ENCODE measurements at regions not wholly inside any gene's neighbourhood (a gene's known extent, or its start where the extent isn't known, plus 50 kb on each side); places are given as distances from the start of the nearest gene placed in this dataset.

- no peak for TF ChIP-seq CTCF (conservative IDR thresholded peaks at IDR 0.05)
- no peaks in the 10 kb centered on the region for H3K4me1 Mint-ChIP-seq
- H3K27ac Mint-ChIP-seq (ENCODE audit: unreplicated experiment): no peak overlapping the region
- DNase-seq (ENCODE audit: low read depth, low spot score): no peak
- H3K36me3 Mint-ChIP-seq (ENCODE audit: low read depth): no peaks in the 10 kb centered on the region
- H3K9me3 Mint-ChIP-seq: no peaks in the 10 kb centered on the region
- no peaks in the 10 kb centered on the region for H3K27me3 Mint-ChIP-seq (ENCODE audit: low read depth)
- no peak overlapping the region for H3K4me3 Mint-ChIP-seq
These were observed 174.6 kb downstream of the CHRM3 start for GRCh38 chr1:239560921-239561320.

- no peak for DNase-seq (ENCODE audit: low read depth, low spot score)
- no peak for TF ChIP-seq CTCF (conservative IDR thresholded peaks at IDR 0.05)
- Mint-ChIP-seq H3K36me3 (ENCODE audit: low read depth) (no peaks in the 10 kb centered on the region), H3K27ac (ENCODE audit: unreplicated experiment) (no peak overlapping the region), H3K27me3 (ENCODE audit: low read depth) (no peaks in the 10 kb centered on the region), H3K4me3 (no peak overlapping the region), H3K9me3 (no peaks in the 10 kb centered on the region), H3K4me1 (no peaks in the 10 kb centered on the region)
These were observed 175.7 kb downstream of the CHRM3 start for GRCh38 chr1:239562095-239562494.

GRCh38 chr1:239563681-239564080 lies 177.3 kb downstream of the CHRM3 start:
- TF ChIP-seq CTCF (conservative IDR thresholded peaks at IDR 0.05): no peak
- Mint-ChIP-seq H3K4me3 (no peak overlapping the region), H3K27me3 (ENCODE audit: low read depth) (no peaks in the 10 kb centered on the region), H3K36me3 (ENCODE audit: low read depth) (no peaks in the 10 kb centered on the region), H3K27ac (ENCODE audit: unreplicated experiment) (no peak overlapping the region), H3K9me3 (no peaks in the 10 kb centered on the region), H3K4me1 (no peaks in the 10 kb centered on the region)
- no peak for DNase-seq (ENCODE audit: low read depth, low spot score)

- Mint-ChIP-seq H3K9me3 (no peaks in the 10 kb centered on the region), H3K27ac (ENCODE audit: unreplicated experiment) (no peak overlapping the region), H3K4me3 (no peak overlapping the region), H3K27me3 (ENCODE audit: low read depth) (no peaks in the 10 kb centered on the region), H3K4me1 (no peaks in the 10 kb centered on the region), H3K36me3 (ENCODE audit: low read depth) (no peaks in the 10 kb centered on the region)
- DNase-seq (ENCODE audit: low read depth, low spot score): no peak
- no peak for TF ChIP-seq CTCF (conservative IDR thresholded peaks at IDR 0.05)
These were observed 179.7 kb downstream of the CHRM3 start for GRCh38 chr1:239566074-239566473.

- H3K4me3 Mint-ChIP-seq: no peak overlapping the region
- H3K9me3 Mint-ChIP-seq: no peaks in the 10 kb centered on the region
- no peak for TF ChIP-seq CTCF (conservative IDR thresholded peaks at IDR 0.05)
- DNase-seq (ENCODE audit: low read depth, low spot score): no peak
- no peak overlapping the region for H3K27ac Mint-ChIP-seq (ENCODE audit: unreplicated experiment)
- no peaks in the 10 kb centered on the region for H3K27me3 Mint-ChIP-seq (ENCODE audit: low read depth)
- no peaks in the 10 kb centered on the region for H3K36me3 Mint-ChIP-seq (ENCODE audit: low read depth)
- no peaks in the 10 kb centered on the region for H3K4me1 Mint-ChIP-seq
These were observed 184.5 kb downstream of the CHRM3 start for GRCh38 chr1:239570878-239571277.

GRCh38 chr1:239572183-239572582 lies 185.8 kb downstream of the CHRM3 start:
- Mint-ChIP-seq H3K9me3 (no peaks in the 10 kb centered on the region), H3K27me3 (ENCODE audit: low read depth) (no peaks in the 10 kb centered on the region), H3K27ac (ENCODE audit: unreplicated experiment) (no peak overlapping the region), H3K4me3 (no peak overlapping the region), H3K36me3 (ENCODE audit: low read depth) (no peaks in the 10 kb centered on the region), H3K4me1 (no peaks in the 10 kb centered on the region)
- DNase-seq (ENCODE audit: low read depth, low spot score): no peak
- TF ChIP-seq CTCF (conservative IDR thresholded peaks at IDR 0.05): no peak
